Panc1 (cell line): ENCODE measurements at regions not wholly inside any gene's neighbourhood (a gene's known extent, or its start where the extent isn't known, plus 50 kb on each side); places are given as distances from the start of the nearest gene placed in this dataset.

Experiments used
- ATAC-seq: fragments of 200-7000 bp; cut with Tn5 transposase; 2 replicates; pipeline ENCODE4 v1.9.1; 2020; ENCODE audit warnings: mild to moderate bottlenecking, moderate library complexity
- BruUV-seq: library from RNA; stranded (reverse); fragments of 400-500 nt; replicated peaks from 2 replicates; lab custom pipeline; 2021; lab: Mats Ljungman, UMichigan
- CTCF ChIA-PET: fragments of 300-600 bp; sonication (Branson Sonifier 250); formaldehyde crosslinking; loops from one replicate; lab custom pipeline; 2022; ENCODE audit warnings: antibody characterized with exemption; lab: Charles Lee
- POLR2A ChIA-PET: fragments of 300-600 bp; sonication (Branson Sonifier 250); formaldehyde crosslinking; loops from one replicate; lab custom pipeline; 2022; ENCODE audit warnings: antibody characterized with exemption; lab: Charles Lee
- DNase-seq: peaks from one replicate; pipeline ENCODE4 v3.0.0-alpha.2; 2010; ENCODE audit warnings: low read depth, low spot score
- H3K27ac ChIP-seq: 2 replicates; pipeline ENCODE4 v1.5.1; 2011; ENCODE audit warnings: mild to moderate bottlenecking, low read length, inconsistent platforms
- H3K27me3 ChIP-seq: fragments of 200-500 bp; sonication (Bioruptor generic); 2 replicates; pipeline ENCODE4 v1.6.0; 2014; ENCODE audit warnings: low read length, inconsistent platforms; ENCODE audit not compliant: control insufficient read depth, insufficient read depth
- H3K36me3 ChIP-seq: fragments of 200-500 bp; sonication (Bioruptor generic); 2 replicates; pipeline ENCODE4 v1.5.1; 2014; ENCODE audit warnings: inconsistent platforms, mild to moderate bottlenecking, low read length, moderate library complexity; ENCODE audit not compliant: control insufficient read depth, insufficient read depth
- H3K4me1 ChIP-seq: 2 replicates; pipeline ENCODE4 v1.5.1; 2011; ENCODE audit warnings: inconsistent platforms, mild to moderate bottlenecking, low read length, moderate library complexity; ENCODE audit not compliant: control insufficient read depth, insufficient read depth
- H3K4me3 ChIP-seq, 2 experiments: 2 replicates each; pipeline ENCODE4 v1.5.1; 2011 to 2012; ENCODE audit warnings: low read depth in 2 of 2, low read length in 2 of 2, mild to moderate bottlenecking in 2 of 2, inconsistent platforms in 1 of 2, moderate library complexity in 1 of 2
- H3K9me3 ChIP-seq: fragments of 200-500 bp; sonication (Bioruptor generic); 2 replicates; pipeline ENCODE4 v1.5.1; 2014; ENCODE audit warnings: low read depth, mild to moderate bottlenecking, inconsistent platforms, low read length, moderate library complexity; ENCODE audit not compliant: control insufficient read depth, insufficient read depth
- CTCF ChIP-seq: fragments of 450-650 bp; IDR thresholded peaks from 2 replicates; pipeline ENCODE4 v1.5.1; 2017; ENCODE audit warnings: mild to moderate bottlenecking
- POLR2AphosphoS5 ChIP-seq: IDR thresholded peaks from 2 replicates; pipeline ENCODE4 v1.6.1; 2012; ENCODE audit warnings: mild to moderate bottlenecking, low read depth, low read length, moderate library complexity
- SIN3A ChIP-seq: IDR thresholded peaks from 2 replicates; pipeline ENCODE4 v1.6.1; 2012; ENCODE audit warnings: low read depth, mild to moderate bottlenecking, low read length, moderate library complexity, borderline replicate concordance; ENCODE audit not compliant: insufficient read depth
- TCF7L2 ChIP-seq: IDR thresholded peaks from 2 replicates; pipeline ENCODE4 v1.6.1; 2011; ENCODE audit warnings: mild to moderate bottlenecking, low read depth, low read length, inconsistent platforms
- in situ Hi-C: cut with HindIII; loops from 2 replicates; pipeline ENCODE4 v1.10.0; 2016; ENCODE audit warnings: low sequenced_read_pairs, low pct_unique_long_range_greater_than_20kb
- intact Hi-C: fragments of 100-400 bp; cut with micrococcal nuclease; formaldehyde crosslinking; loops from one replicate; pipeline ENCODE4 v1.10.0; 2022; ENCODE audit not compliant: unreplicated experiment
- TF ChIP-seq, protein P1 (sequence below), 2 experiments: IDR thresholded peaks; 2 replicates each; pipeline ENCODE4 v1.6.1; 2011 to 2012; ENCODE audit warnings: low read depth in 2 of 2, control low read depth in 1 of 2, low read length in 1 of 2, mild to moderate bottlenecking in 1 of 2, moderate library complexity in 1 of 2; ENCODE audit not compliant: insufficient read depth in 1 of 2

DNA sequence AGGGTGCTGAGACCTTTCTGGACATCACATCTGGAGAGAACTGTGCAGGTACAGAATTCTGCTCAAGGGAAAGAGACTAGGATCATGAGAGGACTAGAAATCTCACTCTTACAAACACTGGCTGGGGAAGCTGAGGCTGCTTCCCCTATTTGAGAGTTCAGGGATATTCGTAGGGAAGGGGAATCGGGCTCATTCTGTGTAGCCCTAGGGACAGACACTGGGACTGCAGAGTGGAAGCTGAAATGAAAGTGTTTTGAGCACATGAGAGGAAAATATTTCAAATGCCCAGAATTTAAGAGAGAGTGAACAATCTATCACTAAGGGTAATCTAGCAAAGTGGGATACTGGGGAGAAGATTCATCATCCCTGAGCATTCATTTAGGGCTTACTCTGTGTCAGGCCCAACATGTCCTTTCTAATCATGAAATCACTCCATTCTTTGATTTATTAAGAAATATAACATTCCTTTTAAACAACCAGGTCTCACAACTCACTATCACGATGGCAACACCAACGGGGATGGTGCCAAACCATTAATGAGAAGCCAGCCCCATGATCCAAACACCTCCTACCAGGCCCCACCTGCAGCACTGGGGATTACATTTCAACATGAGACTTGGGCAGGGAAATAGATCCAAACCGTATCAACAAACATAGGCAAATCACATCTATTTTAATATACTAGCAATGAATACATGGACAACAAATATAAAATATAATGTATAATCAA, 63.0 kb downstream of the CPN2 start:
- H3K27me3 ChIP-seq: no peaks in the 10 kb centered on the region
- in situ Hi-C loops: no loop called here
- ChIA-PET CTCF (no interaction called here), POLR2A (no interaction called here)
- DNase-seq: no peak
- H3K9me3 ChIP-seq: no peaks in the 10 kb centered on the region
- H3K4me3 ChIP-seq: no peak overlapping the region
- intact Hi-C loops: no loop called here
- no peaks in the 10 kb centered on the region for H3K36me3 ChIP-seq
- BruUV-seq: no TSS peak
- H3K4me1 ChIP-seq: no peaks in the 10 kb centered on the region; the same call in 1 of the 2 replicates
- TF ChIP-seq CTCF (no peak), POLR2AphosphoS5 (no peak), TCF7L2 (no peak), SIN3A (no peak)
- TF ChIP-seq, protein P1, sequence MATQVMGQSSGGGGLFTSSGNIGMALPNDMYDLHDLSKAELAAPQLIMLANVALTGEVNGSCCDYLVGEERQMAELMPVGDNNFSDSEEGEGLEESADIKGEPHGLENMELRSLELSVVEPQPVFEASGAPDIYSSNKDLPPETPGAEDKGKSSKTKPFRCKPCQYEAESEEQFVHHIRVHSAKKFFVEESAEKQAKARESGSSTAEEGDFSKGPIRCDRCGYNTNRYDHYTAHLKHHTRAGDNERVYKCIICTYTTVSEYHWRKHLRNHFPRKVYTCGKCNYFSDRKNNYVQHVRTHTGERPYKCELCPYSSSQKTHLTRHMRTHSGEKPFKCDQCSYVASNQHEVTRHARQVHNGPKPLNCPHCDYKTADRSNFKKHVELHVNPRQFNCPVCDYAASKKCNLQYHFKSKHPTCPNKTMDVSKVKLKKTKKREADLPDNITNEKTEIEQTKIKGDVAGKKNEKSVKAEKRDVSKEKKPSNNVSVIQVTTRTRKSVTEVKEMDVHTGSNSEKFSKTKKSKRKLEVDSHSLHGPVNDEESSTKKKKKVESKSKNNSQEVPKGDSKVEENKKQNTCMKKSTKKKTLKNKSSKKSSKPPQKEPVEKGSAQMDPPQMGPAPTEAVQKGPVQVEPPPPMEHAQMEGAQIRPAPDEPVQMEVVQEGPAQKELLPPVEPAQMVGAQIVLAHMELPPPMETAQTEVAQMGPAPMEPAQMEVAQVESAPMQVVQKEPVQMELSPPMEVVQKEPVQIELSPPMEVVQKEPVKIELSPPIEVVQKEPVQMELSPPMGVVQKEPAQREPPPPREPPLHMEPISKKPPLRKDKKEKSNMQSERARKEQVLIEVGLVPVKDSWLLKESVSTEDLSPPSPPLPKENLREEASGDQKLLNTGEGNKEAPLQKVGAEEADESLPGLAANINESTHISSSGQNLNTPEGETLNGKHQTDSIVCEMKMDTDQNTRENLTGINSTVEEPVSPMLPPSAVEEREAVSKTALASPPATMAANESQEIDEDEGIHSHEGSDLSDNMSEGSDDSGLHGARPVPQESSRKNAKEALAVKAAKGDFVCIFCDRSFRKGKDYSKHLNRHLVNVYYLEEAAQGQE (IDR thresholded peaks at IDR 0.05; ENCODE audit: insufficient read depth in 1 of 2, low read depth in 2 of 2, low read length in 1 of 2): no peak
- ATAC-seq: no peak
- no peak overlapping the region for H3K27ac ChIP-seq
